Lung (tissue), 11 donors: ENCODE measurements at regions not wholly inside any gene's neighbourhood (a gene's known extent, or its start where the extent isn't known, plus 50 kb on each side); places are given as distances from the start of the nearest gene placed in this dataset.
A peak's percentile ranks its signal among the peaks of the same experiment; 100 is the strongest.

ENCODE experiments used
- ATAC-seq: fragments of 200-7000 bp; cut with Tn5 transposase; one replicate; pipeline ENCODE4 v1.9.1; 2020; ENCODE audit warnings: moderate number of reproducible peaks; ENCODE audit not compliant: insufficient read depth, low FRiP score
- DNase-seq, 3 donors: peaks; one replicate each; pipeline ENCODE4 v3.0.0-alpha.2; 2013 to 2017
- H3K27ac ChIP-seq, 2 donors: one replicate each; pipeline ENCODE4 v1.5.1; 2013; ENCODE audit warnings: mild to moderate bottlenecking in 2 of 2, moderate library complexity in 2 of 2, control low read depth in 1 of 2, inconsistent platforms in 1 of 2, low read depth in 1 of 2, low read length in 1 of 2
- H3K27me3 ChIP-seq, 3 donors: one replicate each; pipeline ENCODE4 v1.5.1; 2013; ENCODE audit warnings: low read length in 2 of 3; ENCODE audit not compliant: control insufficient read depth in 3 of 3, insufficient read depth in 3 of 3
- H3K36me3 ChIP-seq, 4 donors: one replicate each; pipeline ENCODE4 v1.5.1; 2013; ENCODE audit warnings: low read length in 4 of 4, mild to moderate bottlenecking in 1 of 4, moderate library complexity in 1 of 4; ENCODE audit not compliant: control insufficient read depth in 4 of 4, insufficient read depth in 4 of 4
- H3K4me1 ChIP-seq, 5 donors: one replicate each; pipeline ENCODE4 v1.5.1; 2013; ENCODE audit warnings: low read length in 5 of 5, mild to moderate bottlenecking in 2 of 5, moderate library complexity in 1 of 5; ENCODE audit not compliant: control insufficient read depth in 5 of 5, insufficient read depth in 5 of 5
- H3K4me3 ChIP-seq: one replicate; pipeline ENCODE4 v1.5.1; 2013; ENCODE audit warnings: mild to moderate bottlenecking, control low read depth, moderate library complexity
- H3K9ac ChIP-seq, 2 donors: one replicate each; pipeline ENCODE4 v1.5.1; 2013; ENCODE audit warnings: low read length in 2 of 2, control low read depth in 1 of 2; ENCODE audit not compliant: insufficient read depth in 1 of 2
- H3K9me3 ChIP-seq, 4 donors: one replicate each; pipeline ENCODE4 v1.5.1; 2013; ENCODE audit warnings: low read length in 3 of 4, mild to moderate bottlenecking in 1 of 4, moderate library complexity in 1 of 4; ENCODE audit not compliant: control insufficient read depth in 4 of 4, insufficient read depth in 3 of 4
- WGBS, 2 donors: extraction: QIAGEN DNeasy Blood & Tissue Kit; methylation state at CpG; one replicate each; pipeline ENCODE4 v1.1.7; 2013; 5-methylcytosine and 5-hydroxymethylcytosine counted together
- TF ChIP-seq, protein P1 (sequence below): IDR thresholded peaks from 2 replicates; pipeline ENCODE4 v1.5.1; 2012; ENCODE audit warnings: mild to moderate bottlenecking; ENCODE audit errors: control extremely low read depth, extremely low read depth
- donor health status: control.
- donor health status: control.
- donor health status: Bipolar disorder and iron deficiency.
- donor health status: healthy.
- donor health status: DM: yes; HTN: yes; CAD: no.

DNA sequence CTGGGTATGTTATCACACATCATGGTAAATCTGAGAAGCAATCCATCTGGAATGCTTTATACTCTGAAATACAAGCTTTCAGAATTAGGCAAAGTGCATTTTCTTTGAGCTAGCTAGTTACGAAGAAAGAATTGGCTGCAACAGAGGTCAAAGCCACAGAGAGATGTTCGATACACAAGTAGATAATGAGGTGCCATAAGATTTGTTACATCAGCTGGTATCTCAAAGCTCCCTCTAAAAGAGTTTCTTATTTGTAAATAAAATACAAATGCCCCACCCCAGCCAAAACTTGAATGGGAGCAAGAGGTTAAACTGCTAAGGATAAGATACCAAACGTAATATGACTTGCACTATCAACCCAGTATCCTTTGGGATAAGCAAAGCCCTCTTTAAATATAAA lies 84.0 kb upstream of the SLCO3A1 start:
- H3K4me3 ChIP-seq: no peak overlapping the region
- peaks cover 0 to 8% (median 0%) of the 10 kb centered on the region in 3 donors for H3K27me3 ChIP-seq
- peaks cover 0 to 13% (median 0%) of the 10 kb centered on the region in 5 donors for H3K4me1 ChIP-seq
- H3K9me3 ChIP-seq: no peaks in the 10 kb centered on the region
- DNase-seq: peak in 2 of 3 donors; percentile 88 to 93
- no peak overlapping the region for H3K9ac ChIP-seq
- 63 to 72% methylated on average over 3 of the region's 3 CpGs for WGBS, 2 donors
- no peaks in the 10 kb centered on the region for H3K36me3 ChIP-seq
- TF ChIP-seq, protein P1, sequence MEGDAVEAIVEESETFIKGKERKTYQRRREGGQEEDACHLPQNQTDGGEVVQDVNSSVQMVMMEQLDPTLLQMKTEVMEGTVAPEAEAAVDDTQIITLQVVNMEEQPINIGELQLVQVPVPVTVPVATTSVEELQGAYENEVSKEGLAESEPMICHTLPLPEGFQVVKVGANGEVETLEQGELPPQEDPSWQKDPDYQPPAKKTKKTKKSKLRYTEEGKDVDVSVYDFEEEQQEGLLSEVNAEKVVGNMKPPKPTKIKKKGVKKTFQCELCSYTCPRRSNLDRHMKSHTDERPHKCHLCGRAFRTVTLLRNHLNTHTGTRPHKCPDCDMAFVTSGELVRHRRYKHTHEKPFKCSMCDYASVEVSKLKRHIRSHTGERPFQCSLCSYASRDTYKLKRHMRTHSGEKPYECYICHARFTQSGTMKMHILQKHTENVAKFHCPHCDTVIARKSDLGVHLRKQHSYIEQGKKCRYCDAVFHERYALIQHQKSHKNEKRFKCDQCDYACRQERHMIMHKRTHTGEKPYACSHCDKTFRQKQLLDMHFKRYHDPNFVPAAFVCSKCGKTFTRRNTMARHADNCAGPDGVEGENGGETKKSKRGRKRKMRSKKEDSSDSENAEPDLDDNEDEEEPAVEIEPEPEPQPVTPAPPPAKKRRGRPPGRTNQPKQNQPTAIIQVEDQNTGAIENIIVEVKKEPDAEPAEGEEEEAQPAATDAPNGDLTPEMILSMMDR: no peak
- no peak overlapping the region for H3K27ac ChIP-seq
- ATAC-seq: no peak

DNA sequence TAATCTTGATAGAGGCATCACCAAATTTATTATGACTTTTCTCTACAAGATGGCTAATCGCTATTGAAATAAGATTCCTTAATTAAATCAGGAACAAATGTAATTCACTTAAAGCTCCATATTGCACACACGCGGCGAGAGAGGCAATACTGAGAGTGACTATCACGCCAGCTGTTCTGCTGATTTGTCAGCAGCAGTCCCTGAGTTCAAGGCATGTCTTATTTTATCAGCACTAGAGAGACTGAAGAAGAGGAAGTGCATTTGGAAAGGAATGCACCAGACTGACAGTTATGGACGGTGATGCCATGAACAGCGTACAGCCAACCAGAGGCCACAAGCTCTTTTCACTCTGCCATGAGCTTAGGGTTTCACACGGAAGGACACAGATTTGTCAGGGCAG lies 83.6 kb upstream of the SLCO3A1 start:
- H3K4me3 ChIP-seq: no peak overlapping the region
- TF ChIP-seq, protein P1: no peak
- no peaks in the 10 kb centered on the region for H3K36me3 ChIP-seq
- no peak for ATAC-seq
- H3K27ac ChIP-seq: no peak overlapping the region
- peaks cover 0 to 13% (median 0%) of the 10 kb centered on the region in 5 donors for H3K4me1 ChIP-seq
- H3K9ac ChIP-seq: no peak overlapping the region
- H3K27me3 ChIP-seq: peaks cover 0 to 5% (median 0%) of the 10 kb centered on the region in 3 donors
- 58 to 67% methylated on average over 8 of the region's 8 CpGs for WGBS, 2 donors
- DNase-seq: peak; percentile 69 to 84 (median 83)
- H3K9me3 ChIP-seq: no peaks in the 10 kb centered on the region

DNA sequence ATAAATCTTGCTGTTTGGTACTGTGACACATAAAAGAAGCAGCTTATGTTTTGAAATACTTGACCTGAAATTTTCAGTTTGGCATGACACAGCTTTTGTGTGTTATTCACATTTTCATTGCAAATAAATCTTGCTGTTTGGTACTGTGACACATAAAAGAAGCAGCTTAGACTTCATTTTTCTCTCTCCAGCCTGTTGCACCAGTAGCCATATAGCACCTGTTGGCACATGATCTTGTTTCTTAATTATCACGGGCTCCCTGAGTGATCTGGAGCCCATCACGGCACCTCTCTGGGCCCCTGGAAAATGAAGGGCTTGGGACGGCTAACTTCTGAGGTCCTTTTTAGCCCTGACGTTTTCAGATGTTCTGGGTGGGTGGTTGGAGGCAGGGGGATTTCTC lies 77.4 kb upstream of the SLCO3A1 start:
- Histone ChIP-seq H3K4me1 (peaks cover 0 to 7% (median 0%) of the 10 kb centered on the region in 5 donors), H3K27ac (no peak overlapping the region), H3K27me3 (peaks cover 0 to 3% (median 0%) of the 10 kb centered on the region in 3 donors), H3K36me3 (no peaks in the 10 kb centered on the region), H3K9me3 (no peaks in the 10 kb centered on the region), H3K9ac (no peak overlapping the region), H3K4me3 (no peak overlapping the region)
- TF ChIP-seq, protein P1: no peak
- ATAC-seq: no peak
- WGBS, 2 donors: 59% methylated on average over 4 of the region's 4 CpGs
- DNase-seq: no peak

DNA sequence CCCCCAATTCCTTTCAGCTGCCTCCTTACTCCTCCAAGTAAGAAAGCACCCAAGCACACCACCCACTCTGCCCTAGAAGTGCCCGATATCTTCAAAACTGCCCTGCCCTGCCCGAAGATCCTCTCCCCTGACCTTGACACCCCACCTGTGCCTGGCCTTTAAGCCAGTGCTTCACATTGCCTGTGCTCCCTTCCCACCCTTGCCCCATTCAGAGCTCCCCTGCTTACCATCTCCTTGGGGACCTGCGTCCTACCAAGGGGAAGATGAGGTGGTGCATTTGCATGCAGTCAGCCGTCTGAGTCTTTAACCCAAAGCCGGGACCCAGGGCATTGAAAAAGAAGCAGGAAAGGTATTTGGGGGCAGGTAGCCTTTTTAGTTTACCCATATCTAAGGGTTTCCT lies 73.5 kb upstream of the SLCO3A1 start:
- ATAC-seq (no peak), DNase-seq (no peak)
- Histone ChIP-seq H3K4me3 (no peak overlapping the region), H3K36me3 (no peaks in the 10 kb centered on the region), H3K9me3 (no peaks in the 10 kb centered on the region), H3K9ac (no peak overlapping the region), H3K4me1 (peaks cover 0 to 19% (median 4%) of the 10 kb centered on the region in 5 donors), H3K27ac (no peak overlapping the region), H3K27me3 (no peaks in the 10 kb centered on the region)
- TF ChIP-seq, protein P1: no peak
- WGBS, 2 donors: 69 to 74% methylated on average over 5 of the region's 5 CpGs
